ENCODE measurements at regions not wholly inside any gene's neighbourhood (a gene's known extent, or its start where the extent isn't known, plus 50 kb on each side); places are given as distances from the start of the nearest gene placed in this dataset.

DNA sequence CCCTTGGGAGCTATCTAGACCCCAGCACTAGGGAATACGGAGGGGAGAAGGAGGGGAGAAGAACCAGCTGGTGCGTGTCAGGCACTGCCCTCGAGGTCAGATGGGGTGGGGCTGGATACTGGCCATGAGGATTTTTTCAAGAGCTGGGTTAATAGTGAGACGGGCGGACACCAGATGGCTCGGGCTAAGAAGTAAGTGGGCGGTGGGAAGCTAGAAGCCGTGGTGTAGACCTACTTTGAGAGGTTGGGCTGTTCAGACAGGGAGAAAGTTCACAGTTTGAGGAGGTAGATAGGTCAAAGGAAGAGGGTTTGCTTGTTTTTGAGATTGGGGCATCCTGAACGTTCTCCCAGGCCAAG, 303.8 kb downstream of the SEC14L1 start:
- Histone ChIP-seq H3K9me3 (no peaks in the 10 kb centered on the region), H3K4me3 (ENCODE audit: control insufficient read depth in 1 of 2, extremely low read depth in 1 of 2, low read length in 1 of 2) (peak overlapping the region; percentile 36 to 44), H3K36me3 (ENCODE audit: control insufficient read depth in 2 of 2, extremely low read depth in 1 of 2, insufficient read depth in 1 of 2, low read length in 1 of 2) (peaks cover 0 to 9% of the 10 kb centered on the region in 2 donors), H3K4me1 (ENCODE audit: control insufficient read depth in 1 of 2, extremely low read depth in 1 of 2, insufficient read depth in 2 of 2, low read length in 2 of 2) (peaks cover 58 to 100% of the 10 kb centered on the region in 2 experiments), H3K27me3 (replicated peaks in 1 of 2; ENCODE audit: control insufficient read depth in 2 of 2, extremely low read depth in 1 of 2, insufficient read depth in 2 of 2, low read length in 1 of 2) (no peaks in the 10 kb centered on the region), H3K27ac (ENCODE audit: low read length) (peak overlapping the region; percentile 95)
- H3K9me3 Mint-ChIP-seq = no peaks in the 10 kb centered on the region
- POLR2A ChIA-PET = interaction anchor here (0.6 to 1.7 kb wide), 2 partner anchors 9 to 28 kb away, joined by 3 to 5 read pairs; no protein-coding TSS in a partner anchor
- H3K27ac Mint-ChIP-seq = peak overlapping the region; percentile 99 to 100
- H3K36me3 Mint-ChIP-seq = no peaks in the 10 kb centered on the region
- 2% methylated on average over 8 of the region's 9 CpGs for WGBS (ENCODE audit: insufficient coverage)
- CTCF ChIA-PET = interaction anchor here (1.1 to 1.6 kb wide), 4 partner anchors 8 to 113 kb away, joined by 3 to 5 read pairs (median 4); no protein-coding TSS in a partner anchor
- ATAC-seq (replicated peaks in 1 of 4) = no peak
- H3K4me1 Mint-ChIP-seq = peaks cover 94 to 97% (median 96%) of the 10 kb centered on the region in 3 donors
- no peaks in the 10 kb centered on the region for H3K27me3 Mint-ChIP-seq
- H3K4me3 Mint-ChIP-seq = peak overlapping the region; percentile 76 to 91 (median 82)
- no peak for DNase-seq

- 0% methylated on average over 4 of the region's 15 CpGs for WGBS (ENCODE audit: insufficient coverage)
- no peaks in the 10 kb centered on the region for H3K9me3 ChIP-seq
- no peaks in the 10 kb centered on the region for H3K36me3 Mint-ChIP-seq
- no peaks in the 10 kb centered on the region for H3K27me3 ChIP-seq (replicated peaks in 1 of 2; ENCODE audit: control insufficient read depth in 2 of 2, extremely low read depth in 1 of 2, insufficient read depth in 2 of 2, low read length in 1 of 2)
- no peaks in the 10 kb centered on the region for H3K9me3 Mint-ChIP-seq
- CTCF ChIA-PET = interaction anchor here (1.1 to 1.6 kb wide), 5 partner anchors 7 to 114 kb away, joined by 3 to 5 read pairs (median 4); no protein-coding TSS in a partner anchor
- H3K4me3 ChIP-seq (ENCODE audit: control insufficient read depth in 1 of 2, extremely low read depth in 1 of 2, low read length in 1 of 2) = peak overlapping the region; percentile 36 to 44
- peak overlapping the region; percentile 76 to 91 (median 82) for H3K4me3 Mint-ChIP-seq
- DNase-seq (peak; percentile 74 to 96 (median 87)), ATAC-seq (replicated peaks in 1 of 4) (peak; percentile 68 to 74 (median 71))
- peak overlapping the region; percentile 95 for H3K27ac ChIP-seq (ENCODE audit: low read length)
- H3K36me3 ChIP-seq (ENCODE audit: control insufficient read depth in 2 of 2, extremely low read depth in 1 of 2, insufficient read depth in 1 of 2, low read length in 1 of 2) = peaks cover 0 to 9% of the 10 kb centered on the region in 2 donors
- POLR2A ChIA-PET = interaction anchor here (0.5 to 1.7 kb wide), 3 partner anchors 9 to 27 kb away, joined by 3 to 7 read pairs (median 5); no protein-coding TSS in a partner anchor
- peak overlapping the region; percentile 99 to 100 for H3K27ac Mint-ChIP-seq
- peaks cover 96 to 97% (median 96%) of the 10 kb centered on the region in 3 donors for H3K4me1 Mint-ChIP-seq
- peaks cover 58 to 100% of the 10 kb centered on the region in 2 experiments for H3K4me1 ChIP-seq (ENCODE audit: control insufficient read depth in 1 of 2, extremely low read depth in 1 of 2, insufficient read depth in 2 of 2, low read length in 2 of 2)
- H3K27me3 Mint-ChIP-seq = no peaks in the 10 kb centered on the region
These were observed 304.4 kb downstream of the SEC14L1 start for GRCh38 chr17:77444984-77445759.

GRCh38 chr17:77445760-77446532, 305.2 kb downstream of the SEC14L1 start:
- Mint-ChIP-seq H3K9me3 (no peaks in the 10 kb centered on the region), H3K27ac (peak overlapping the region; percentile 99 to 100), H3K4me3 (peak overlapping the region; percentile 76 to 91 (median 82)), H3K27me3 (no peaks in the 10 kb centered on the region), H3K36me3 (no peaks in the 10 kb centered on the region), H3K4me1 (peaks cover 89 to 97% (median 93%) of the 10 kb centered on the region in 3 donors)
- Histone ChIP-seq H3K4me3 (ENCODE audit: control insufficient read depth in 1 of 2, extremely low read depth in 1 of 2, low read length in 1 of 2) (peak overlapping the region; percentile 36 to 44), H3K4me1 (ENCODE audit: control insufficient read depth in 1 of 2, extremely low read depth in 1 of 2, insufficient read depth in 2 of 2, low read length in 2 of 2) (peaks cover 51 to 100% of the 10 kb centered on the region in 2 experiments), H3K27me3 (replicated peaks in 1 of 2; ENCODE audit: control insufficient read depth in 2 of 2, extremely low read depth in 1 of 2, insufficient read depth in 2 of 2, low read length in 1 of 2) (no peaks in the 10 kb centered on the region), H3K9me3 (no peaks in the 10 kb centered on the region), H3K36me3 (ENCODE audit: control insufficient read depth in 2 of 2, extremely low read depth in 1 of 2, insufficient read depth in 1 of 2, low read length in 1 of 2) (peaks cover 0 to 9% of the 10 kb centered on the region in 2 donors), H3K27ac (ENCODE audit: low read length) (peak overlapping the region; percentile 95)
- 0% methylated on average over 11 of the region's 16 CpGs for WGBS (ENCODE audit: insufficient coverage)
- ChIA-PET POLR2A (interaction anchor here (0.5 to 1.7 kb wide), 3 partner anchors 8 to 17 kb away, joined by 3 to 7 read pairs (median 5); no protein-coding TSS in a partner anchor), CTCF (interaction anchor here in 1 of 2 donors (1.3 to 1.5 kb wide), 3 partner anchors 9 to 115 kb away, joined by 3 to 5 read pairs (median 4); no protein-coding TSS in a partner anchor)
- ATAC-seq (replicated peaks in 1 of 4) (peak; percentile 30 to 52 (median 52)), DNase-seq (peak in 30 of 35 experiments; percentile 42 to 79 (median 58))

DNA sequence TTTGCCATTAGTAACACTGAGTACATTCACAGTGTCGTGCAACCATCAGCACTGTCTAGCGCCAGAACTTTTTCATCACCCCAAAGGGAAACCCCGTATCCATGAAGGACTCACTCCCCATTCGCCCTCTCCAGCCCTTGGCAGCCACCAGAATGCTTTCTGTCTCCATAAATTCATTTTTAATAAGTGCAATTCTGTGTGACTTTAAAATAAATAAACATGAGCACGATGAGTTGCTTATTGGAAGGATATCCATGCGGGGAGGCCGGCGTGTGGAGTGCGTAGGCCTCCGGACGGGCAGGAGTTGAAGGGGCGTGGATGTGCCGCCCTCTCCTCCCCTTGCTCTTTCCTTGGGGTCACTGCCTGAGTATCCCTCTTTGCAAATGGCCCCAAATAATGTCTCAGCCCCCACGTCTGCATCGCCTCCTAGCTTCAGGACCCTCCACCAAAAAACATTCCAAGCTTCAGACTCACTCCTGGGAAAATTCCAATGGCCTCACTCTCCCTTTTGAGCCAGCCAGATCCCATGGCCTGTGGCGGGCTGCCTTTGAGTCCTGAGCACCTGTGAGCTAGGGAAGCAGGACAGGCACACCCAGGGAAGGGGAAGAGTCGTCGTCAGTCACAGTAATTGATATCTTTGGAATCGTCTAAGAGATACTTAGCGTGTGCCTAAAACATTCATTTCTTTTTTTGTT, 306.3 kb downstream of the SEC14L1 start:
- peak overlapping the region; percentile 95 for H3K27ac ChIP-seq (ENCODE audit: low read length)
- DNase-seq = peak in 1 of 35 experiments; percentile 24
- Mint-ChIP-seq H3K27me3 (no peaks in the 10 kb centered on the region), H3K4me1 (peaks cover 77 to 86% (median 82%) of the 10 kb centered on the region in 3 donors), H3K4me3 (peak overlapping the region; percentile 76 to 91 (median 82)), H3K9me3 (no peaks in the 10 kb centered on the region), H3K27ac (peak overlapping the region; percentile 99 to 100), H3K36me3 (no peaks in the 10 kb centered on the region)
- no peaks in the 10 kb centered on the region for H3K9me3 ChIP-seq
- 91% methylated on average over 13 of the region's 20 CpGs for WGBS (ENCODE audit: insufficient coverage)
- ATAC-seq (replicated peaks in 1 of 4) = no peak
- H3K27me3 ChIP-seq (replicated peaks in 1 of 2; ENCODE audit: control insufficient read depth in 2 of 2, extremely low read depth in 1 of 2, insufficient read depth in 2 of 2, low read length in 1 of 2) = no peaks in the 10 kb centered on the region
- no peak overlapping the region for H3K4me3 ChIP-seq (ENCODE audit: control insufficient read depth in 1 of 2, extremely low read depth in 1 of 2, low read length in 1 of 2)
- POLR2A ChIA-PET = interaction anchor here in 1 of 2 donors (0.6 kb wide), 1 partner anchor 16 kb away, joined by 3 read pairs; no protein-coding TSS in a partner anchor
- H3K4me1 ChIP-seq (ENCODE audit: control insufficient read depth in 1 of 2, extremely low read depth in 1 of 2, insufficient read depth in 2 of 2, low read length in 2 of 2) = peaks cover 44 to 90% of the 10 kb centered on the region in 2 experiments
- CTCF ChIA-PET = no interaction called here
- peaks cover 0 to 9% of the 10 kb centered on the region in 2 donors for H3K36me3 ChIP-seq (ENCODE audit: control insufficient read depth in 2 of 2, extremely low read depth in 1 of 2, insufficient read depth in 1 of 2, low read length in 1 of 2)

- Histone ChIP-seq H3K4me1 (ENCODE audit: control insufficient read depth in 1 of 2, extremely low read depth in 1 of 2, insufficient read depth in 2 of 2, low read length in 2 of 2) (peaks cover 30 to 82% of the 10 kb centered on the region in 2 experiments), H3K4me3 (ENCODE audit: control insufficient read depth in 1 of 2, extremely low read depth in 1 of 2, low read length in 1 of 2) (peak overlapping the region; percentile 73 to 91), H3K27ac (ENCODE audit: low read length) (peak overlapping the region; percentile 63), H3K36me3 (ENCODE audit: control insufficient read depth in 2 of 2, extremely low read depth in 1 of 2, insufficient read depth in 1 of 2, low read length in 1 of 2) (peaks cover 0 to 9% of the 10 kb centered on the region in 2 donors), H3K9me3 (no peaks in the 10 kb centered on the region), H3K27me3 (replicated peaks in 1 of 2; ENCODE audit: control insufficient read depth in 2 of 2, extremely low read depth in 1 of 2, insufficient read depth in 2 of 2, low read length in 1 of 2) (no peaks in the 10 kb centered on the region)
- H3K4me1 Mint-ChIP-seq = peaks cover 54 to 81% (median 70%) of the 10 kb centered on the region in 3 donors
- peaks cover 4% of the 10 kb centered on the region for H3K36me3 Mint-ChIP-seq
- H3K27ac Mint-ChIP-seq = peak overlapping the region; percentile 99 to 100
- ChIA-PET POLR2A (interaction anchor here in 1 of 2 donors (1.4 kb wide), 1 partner anchor 9 kb away, joined by 3 read pairs; no protein-coding TSS in a partner anchor), CTCF (no interaction called here)
- no peaks in the 10 kb centered on the region for H3K27me3 Mint-ChIP-seq
- DNase-seq = no peak
- peak overlapping the region; percentile 97 to 98 (median 98) for H3K4me3 Mint-ChIP-seq
- WGBS (ENCODE audit: insufficient coverage) = 49% methylated on average over 4 of the region's 9 CpGs
- no peak for ATAC-seq (replicated peaks in 1 of 4)
- no peaks in the 10 kb centered on the region for H3K9me3 Mint-ChIP-seq
These were observed 308.7 kb downstream of the SEC14L1 start for GRCh38 chr17:77449373-77449907.
